Activated T-helper 17 cell treated with anti-CD3 and anti-CD28 coated beads, Interleukin-2, amount 50 U/mL, for 72 hours (primary cell): ENCODE measurements at regions not wholly inside any gene's neighbourhood (a gene's known extent, or its start where the extent isn't known, plus 50 kb on each side); places are given as distances from the start of the nearest gene placed in this dataset.
A peak's percentile ranks its signal among the peaks of the same experiment; 100 is the strongest.

Experiments
- ATAC-seq: fragments of 150-1000 bp; cut with Tn5 transposase; replicated peaks from 2 replicates; pipeline ENCODE4 v1.10.0; 2021; ENCODE audit warnings: mild to moderate bottlenecking, moderate library complexity
- H3K27ac Mint-ChIP-seq: one replicate; pipeline ENCODE4 v1.8.0; 2022; ENCODE audit warnings: mixed read lengths
- H3K27me3 Mint-ChIP-seq: one replicate; pipeline ENCODE4 v1.8.0; 2022; ENCODE audit warnings: mixed read lengths
- H3K36me3 Mint-ChIP-seq: one replicate; pipeline ENCODE4 v1.8.0; 2022; ENCODE audit warnings: low read depth, mild to moderate bottlenecking, mixed read lengths
- H3K4me1 Mint-ChIP-seq: one replicate; pipeline ENCODE4 v1.8.0; 2022; ENCODE audit warnings: mixed read lengths
- H3K4me3 Mint-ChIP-seq: one replicate; pipeline ENCODE4 v1.8.0; 2022; ENCODE audit warnings: mild to moderate bottlenecking, mixed read lengths
- H3K9me3 Mint-ChIP-seq: one replicate; pipeline ENCODE4 v1.8.0; 2022; ENCODE audit warnings: mixed read lengths

GRCh38 chr2:134145519-134145918 is 108.4 kb upstream of the MGAT5 start:
- Mint-ChIP-seq H3K4me3 (peak overlapping the region; percentile 22), H3K4me1 (peaks cover 71% of the 10 kb centered on the region), H3K36me3 (peaks cover 46% of the 10 kb centered on the region), H3K27me3 (no peaks in the 10 kb centered on the region), H3K9me3 (no peaks in the 10 kb centered on the region), H3K27ac (peak overlapping the region; percentile 83)
- no peak for ATAC-seq

- no peaks in the 10 kb centered on the region for H3K27me3 Mint-ChIP-seq
- H3K27ac Mint-ChIP-seq = peak overlapping the region; percentile 83
- H3K4me1 Mint-ChIP-seq = peaks cover 64% of the 10 kb centered on the region
- H3K4me3 Mint-ChIP-seq = peak overlapping the region; percentile 22
- no peaks in the 10 kb centered on the region for H3K9me3 Mint-ChIP-seq
- peaks cover 46% of the 10 kb centered on the region for H3K36me3 Mint-ChIP-seq
- no peak for ATAC-seq
Measured at GRCh38 chr2:134146161-134146560, 107.7 kb upstream of the MGAT5 start.

- ATAC-seq = no peak
- Mint-ChIP-seq H3K4me3 (no peak overlapping the region), H3K27me3 (no peaks in the 10 kb centered on the region), H3K9me3 (no peaks in the 10 kb centered on the region), H3K36me3 (peaks cover 47% of the 10 kb centered on the region), H3K4me1 (peaks cover 60% of the 10 kb centered on the region), H3K27ac (peak overlapping the region; percentile 83)
Measured at GRCh38 chr2:134146620-134147019, 107.3 kb upstream of the MGAT5 start.

- no peak for ATAC-seq
- H3K27me3 Mint-ChIP-seq = no peaks in the 10 kb centered on the region
Measured at GRCh38 chr2:134148172-134148571, 105.7 kb upstream of the MGAT5 start.

GRCh38 chr2:134148843-134149472 is 104.9 kb upstream of the MGAT5 start:
- Mint-ChIP-seq H3K27ac (no peak overlapping the region), H3K4me1 (peaks cover 36% of the 10 kb centered on the region), H3K36me3 (peaks cover 35% of the 10 kb centered on the region), H3K4me3 (no peak overlapping the region), H3K27me3 (no peaks in the 10 kb centered on the region), H3K9me3 (no peaks in the 10 kb centered on the region)
- ATAC-seq = no peak

More at GRCh38 chr2:134148172-134148571, 105.7 kb upstream of the MGAT5 start:
- H3K4me3 Mint-ChIP-seq = no peak overlapping the region
- peak overlapping the region; percentile 65 for H3K27ac Mint-ChIP-seq
- H3K36me3 Mint-ChIP-seq = peaks cover 43% of the 10 kb centered on the region
- no peaks in the 10 kb centered on the region for H3K9me3 Mint-ChIP-seq
- H3K4me1 Mint-ChIP-seq = peaks cover 44% of the 10 kb centered on the region

- no peaks in the 10 kb centered on the region for H3K27me3 Mint-ChIP-seq
- ATAC-seq = no peak
- H3K27ac Mint-ChIP-seq = peak overlapping the region; percentile 84
- peaks cover 37% of the 10 kb centered on the region for H3K4me1 Mint-ChIP-seq
- H3K9me3 Mint-ChIP-seq = no peaks in the 10 kb centered on the region
- no peak overlapping the region for H3K4me3 Mint-ChIP-seq
- peaks cover 30% of the 10 kb centered on the region for H3K36me3 Mint-ChIP-seq
Measured at GRCh38 chr2:134149904-134150303, 104.0 kb upstream of the MGAT5 start.

- no peak for ATAC-seq
- H3K9me3 Mint-ChIP-seq = no peaks in the 10 kb centered on the region
- H3K36me3 Mint-ChIP-seq = peaks cover 38% of the 10 kb centered on the region
- H3K27ac Mint-ChIP-seq = no peak overlapping the region
- peaks cover 38% of the 10 kb centered on the region for H3K4me1 Mint-ChIP-seq
- no peak overlapping the region for H3K4me3 Mint-ChIP-seq
- H3K27me3 Mint-ChIP-seq = no peaks in the 10 kb centered on the region
Measured at GRCh38 chr2:134150760-134151159, 103.1 kb upstream of the MGAT5 start.

- Mint-ChIP-seq H3K27me3 (no peaks in the 10 kb centered on the region), H3K36me3 (peaks cover 39% of the 10 kb centered on the region)
- ATAC-seq = no peak
Measured at GRCh38 chr2:134152045-134153010, 101.5 kb upstream of the MGAT5 start.

GRCh38 chr2:134153294-134153880 is 100.5 kb upstream of the MGAT5 start:
- H3K36me3 Mint-ChIP-seq = peaks cover 28% of the 10 kb centered on the region
- no peak overlapping the region for H3K27ac Mint-ChIP-seq
- peaks cover 41% of the 10 kb centered on the region for H3K4me1 Mint-ChIP-seq
- no peak overlapping the region for H3K4me3 Mint-ChIP-seq
- no peak for ATAC-seq
- no peaks in the 10 kb centered on the region for H3K9me3 Mint-ChIP-seq
- no peaks in the 10 kb centered on the region for H3K27me3 Mint-ChIP-seq

More at GRCh38 chr2:134152045-134153010, 101.5 kb upstream of the MGAT5 start:
- Mint-ChIP-seq H3K9me3 (no peaks in the 10 kb centered on the region), H3K27ac (no peak overlapping the region), H3K4me1 (peaks cover 44% of the 10 kb centered on the region), H3K4me3 (no peak overlapping the region)

- Mint-ChIP-seq H3K4me1 (peaks cover 46% of the 10 kb centered on the region), H3K4me3 (no peak overlapping the region), H3K9me3 (no peaks in the 10 kb centered on the region), H3K27me3 (no peaks in the 10 kb centered on the region), H3K27ac (peak overlapping the region; percentile 82), H3K36me3 (peaks cover 26% of the 10 kb centered on the region)
- no peak for ATAC-seq
Measured at GRCh38 chr2:134154246-134154645, 99.6 kb upstream of the MGAT5 start.

GRCh38 chr2:134155134-134155533 is 98.7 kb upstream of the MGAT5 start:
- ATAC-seq = no peak
- no peak overlapping the region for H3K4me3 Mint-ChIP-seq
- H3K27ac Mint-ChIP-seq = peak overlapping the region; percentile 82
- H3K27me3 Mint-ChIP-seq = no peaks in the 10 kb centered on the region
- peaks cover 42% of the 10 kb centered on the region for H3K4me1 Mint-ChIP-seq
- no peaks in the 10 kb centered on the region for H3K9me3 Mint-ChIP-seq
- peaks cover 26% of the 10 kb centered on the region for H3K36me3 Mint-ChIP-seq

GRCh38 chr2:134158295-134158694 is 95.6 kb upstream of the MGAT5 start:
- peaks cover 72% of the 10 kb centered on the region for H3K4me1 Mint-ChIP-seq
- no peak for ATAC-seq
- H3K9me3 Mint-ChIP-seq = no peaks in the 10 kb centered on the region
- H3K4me3 Mint-ChIP-seq = no peak overlapping the region
- H3K36me3 Mint-ChIP-seq = peaks cover 14% of the 10 kb centered on the region
- peak overlapping the region; percentile 69 for H3K27ac Mint-ChIP-seq
- H3K27me3 Mint-ChIP-seq = no peaks in the 10 kb centered on the region

GRCh38 chr2:134161170-134161547 is 92.7 kb upstream of the MGAT5 start:
- ATAC-seq = no peak
- Mint-ChIP-seq H3K4me1 (peaks cover 75% of the 10 kb centered on the region), H3K9me3 (no peaks in the 10 kb centered on the region), H3K27ac (peak overlapping the region; percentile 67), H3K36me3 (peaks cover 12% of the 10 kb centered on the region), H3K4me3 (peak overlapping the region; percentile 22), H3K27me3 (no peaks in the 10 kb centered on the region)

GRCh38 chr2:134163336-134163735 is 90.5 kb upstream of the MGAT5 start:
- Mint-ChIP-seq H3K36me3 (peaks cover 10% of the 10 kb centered on the region), H3K4me3 (peak overlapping the region; percentile 8), H3K4me1 (peaks cover 74% of the 10 kb centered on the region), H3K9me3 (no peaks in the 10 kb centered on the region), H3K27ac (peak overlapping the region; percentile 65), H3K27me3 (no peaks in the 10 kb centered on the region)
- peak; percentile 67 for ATAC-seq
